ENCODE measurements at regions not wholly inside any gene's neighbourhood (a gene's known extent, or its start where the extent isn't known, plus 50 kb on each side); places are given as distances from the start of the nearest gene placed in this dataset.

DNA sequence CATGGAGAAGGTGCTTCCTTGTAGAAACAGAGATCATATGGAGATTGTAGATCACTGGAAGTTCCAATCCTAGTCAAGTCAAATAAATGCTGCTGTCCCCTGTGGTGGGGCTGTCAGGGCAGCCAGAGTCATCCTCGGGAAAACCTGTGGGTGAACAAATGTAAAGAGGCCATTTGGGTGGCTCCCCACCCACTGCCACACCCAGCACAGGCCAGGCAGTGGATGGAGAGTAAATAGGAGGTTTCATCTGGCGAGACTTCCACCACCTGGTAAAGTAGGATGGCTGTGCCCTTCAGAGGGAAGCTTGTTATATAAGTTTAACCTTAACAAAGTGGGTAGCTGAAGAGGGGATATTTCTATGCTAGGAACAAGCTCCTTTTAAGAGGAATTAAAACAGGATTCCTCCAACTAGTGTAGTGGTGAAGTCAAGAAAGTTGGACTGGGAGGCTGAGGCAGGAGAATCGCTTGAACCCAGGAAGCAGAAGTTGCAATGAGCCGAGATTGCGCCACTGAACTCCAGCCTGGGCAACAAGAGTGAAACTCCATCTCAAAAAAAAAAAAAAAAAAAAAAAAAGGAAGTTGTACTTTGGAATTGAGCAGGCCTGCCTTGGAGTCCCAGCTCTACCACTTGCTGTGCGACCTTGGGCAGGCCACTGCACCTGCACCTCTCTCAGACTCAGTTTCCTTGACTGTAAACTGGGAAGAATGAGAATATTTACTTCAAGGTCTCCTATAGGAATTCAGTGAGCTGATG, 273.7 kb downstream of the PTTG2 start:
- H3K79me1 ChIP-seq (ENCODE audit: low read depth, low read length): no peaks in the 10 kb centered on the region
- no peaks in the 10 kb centered on the region for H3K27me3 ChIP-seq (replicated peaks in 1 of 4; ENCODE audit: control insufficient read depth in 3 of 4, extremely low read depth in 1 of 4, insufficient read depth in 3 of 4, low read length in 3 of 4)
- H3K4me1 ChIP-seq (replicated peaks in 1 of 4; ENCODE audit: control insufficient read depth in 3 of 4, insufficient read depth in 4 of 4, low read length in 3 of 4): no peaks in the 10 kb centered on the region
- H3K14ac ChIP-seq (ENCODE audit: insufficient read length): no peak overlapping the region
- no peak overlapping the region for H3K9ac ChIP-seq (replicated peaks in 1 of 4; ENCODE audit: extremely low read depth in 1 of 4, low read depth in 3 of 4, low read length in 3 of 4)
- no peak overlapping the region for H2BK120ac ChIP-seq (replicated peaks; ENCODE audit: low read depth, low read length)
- H2BK15ac ChIP-seq (ENCODE audit: low read length): no peak overlapping the region
- TF ChIP-seq SAP30 (IDR thresholded peaks at IDR 0.05; ENCODE audit: insufficient read depth, insufficient replicate concordance, low read length): no peak
- no peak for TF ChIP-seq TAF7 (optimal IDR thresholded peaks at IDR 0.05; ENCODE audit: borderline replicate concordance, low read depth, low read length)
- no peak for TF ChIP-seq JUND (IDR thresholded peaks at IDR 0.05; ENCODE audit: low read length)
- no peak for TF ChIP-seq ZNF274 (IDR thresholded peaks at IDR 0.05; ENCODE audit: borderline replicate concordance, extremely low read depth, low read length)
- no peak for TF ChIP-seq KDM5A (IDR thresholded peaks at IDR 0.05; ENCODE audit: low read length)
- no peak for TF ChIP-seq RXRA (IDR thresholded peaks at IDR 0.05; ENCODE audit: insufficient read depth, low read depth, low read length)
- TF ChIP-seq SP1 (IDR thresholded peaks at IDR 0.05; ENCODE audit: low read depth, low read length): no peak
- TF ChIP-seq NRF1 (IDR thresholded peaks at IDR 0.05; ENCODE audit: low read depth, low read length): no peak
- H3K23ac ChIP-seq (ENCODE audit: insufficient read length): no peak overlapping the region
- H4K91ac ChIP-seq (replicated peaks; ENCODE audit: insufficient read length, low read length): no peak overlapping the region
- H3K4ac ChIP-seq (replicated peaks; ENCODE audit: insufficient read length, low read depth, low read length): no peak overlapping the region
- no peaks in the 10 kb centered on the region for H3K36me3 ChIP-seq (ENCODE audit: control insufficient read depth in 2 of 4, insufficient read depth in 4 of 4, low read length in 3 of 4)
- H4K20me1 ChIP-seq (replicated peaks in 1 of 2; ENCODE audit: control insufficient read depth in 1 of 2, insufficient read depth in 2 of 2, low read length in 2 of 2): no peaks in the 10 kb centered on the region
- no peak overlapping the region for H2BK12ac ChIP-seq (ENCODE audit: low read depth, low read length)
- no peak overlapping the region for H2AK5ac ChIP-seq (ENCODE audit: low read depth, low read length)
- POLR2A ChIA-PET (ENCODE audit: partially characterized antibody): interaction anchor here (0.8 kb wide), 1 partner anchor 9 kb away, joined by 3 read pairs; no protein-coding TSS in a partner anchor
- H3K9me3 ChIP-seq (ENCODE audit: insufficient read depth in 2 of 2, low read depth in 1 of 2, low read length in 1 of 2): no peaks in the 10 kb centered on the region
- no peak overlapping the region for H3K4me2 ChIP-seq (ENCODE audit: insufficient read depth in 1 of 2, low read depth in 2 of 2, low read length in 2 of 2)
- no peak overlapping the region for H2AFZ ChIP-seq (ENCODE audit: low read length)
- H4K5ac ChIP-seq (ENCODE audit: insufficient read length, low read depth, low read length): no peak overlapping the region
- H3K23me2 ChIP-seq (ENCODE audit: low read depth, low read length): no peaks in the 10 kb centered on the region
- H3K79me2 ChIP-seq (ENCODE audit: control insufficient read depth in 1 of 2, insufficient read depth in 2 of 2, low read length in 2 of 2): no peaks in the 10 kb centered on the region
- 89% methylated on average over 6 of the region's 6 CpGs; no CpG with 5 or more reads in 1 of the 2 experiments for WGBS, 2 experiments (ENCODE audit: extremely low coverage in 1 of 2, insufficient coverage in 1 of 2, insufficient read length in 1 of 2, insufficient replicate concordance in 2 of 2, low coverage in 1 of 2, low lambda C conversion rate in 2 of 2, missing lambda C conversion rate in 1 of 2)
- no peak overlapping the region for H2BK20ac ChIP-seq (ENCODE audit: low read length)
- no peak overlapping the region for H2BK5ac ChIP-seq (ENCODE audit: low read depth, low read length)
- no peak overlapping the region for H3K56ac ChIP-seq (replicated peaks; ENCODE audit: insufficient read length, low read depth, low read length)
- H3K18ac ChIP-seq (ENCODE audit: extremely low read depth, low read length): no peak overlapping the region
- no peak overlapping the region for H3K4me3 ChIP-seq (ENCODE audit: extremely low read depth in 1 of 4, insufficient read depth in 2 of 4, low read depth in 3 of 4, low read length in 4 of 4)
- peak in 1 of 2 experiments; percentile 16 for DNase-seq (ENCODE audit: low read depth in 1 of 2, low spot score in 2 of 2)
- H4K8ac ChIP-seq (ENCODE audit: extremely low read depth, insufficient read depth, low read length): no peak overlapping the region
- FAIRE-seq: no peak
- CTCF ChIA-PET (ENCODE audit: partially characterized antibody): interaction anchor here (0.6 to 3.0 kb wide), 3 partner anchors 9 to 54 kb away, joined by 3 to 9 read pairs (median 6); no protein-coding TSS in a partner anchor
- H3K27ac ChIP-seq (ENCODE audit: low read depth, low read length): no peak overlapping the region; the same call in 1 of the 2 replicates
